BJ (cell line): ENCODE measurements at regions not wholly inside any gene's neighbourhood (a gene's known extent, or its start where the extent isn't known, plus 50 kb on each side); places are given as distances from the start of the nearest gene placed in this dataset.

Source experiments
- CTCF ChIA-PET: fragments of 350-600 bp; formaldehyde crosslinking; extraction: SDS; loops from one replicate; lab custom pipeline; 2021; ENCODE audit warnings: antibody characterized with exemption, inconsistent platforms; lab: Yijun Ruan, JAX
- POLR2A ChIA-PET: fragments of 300-600 bp; sonication (Branson Sonifier 250); formaldehyde crosslinking; extraction: SDS; loops from one replicate; lab custom pipeline; 2021; ENCODE audit warnings: antibody characterized with exemption; lab: Charles Lee
- DNase-seq: peaks from one replicate; pipeline ENCODE4 v3.0.0-alpha.2; 2011; ENCODE audit warnings: low read depth
- H3K27me3 ChIP-seq: 2 replicates; pipeline ENCODE4 v1.6.0; 2011; ENCODE audit warnings: low read length; ENCODE audit not compliant: control insufficient read depth, insufficient read depth
- H3K36me3 ChIP-seq: 2 replicates; pipeline ENCODE4 v1.5.1; 2011; ENCODE audit warnings: low read length; ENCODE audit not compliant: control insufficient read depth, insufficient read depth
- H3K4me3 ChIP-seq: 2 replicates; pipeline ENCODE4 v1.5.1; 2011; ENCODE audit warnings: low read depth, mild to moderate bottlenecking, control low read depth, low read length
- CTCF ChIP-seq: IDR thresholded peaks from 2 replicates; pipeline ENCODE4 v1.5.1; 2011; ENCODE audit warnings: low read depth, mild to moderate bottlenecking, control low read depth, inconsistent platforms, low read length, moderate library complexity; ENCODE audit not compliant: insufficient read depth

- POLR2A ChIA-PET: no interaction called here
Observed at GRCh38 chr3:145882436-145882835, 278.5 kb downstream of the PLOD2 start.

GRCh38 chr3:145889730-145890129, 271.3 kb downstream of the PLOD2 start:
- ChIA-PET POLR2A (no interaction called here), CTCF (no interaction called here)
- Histone ChIP-seq H3K27me3 (no peaks in the 10 kb centered on the region), H3K36me3 (no peaks in the 10 kb centered on the region), H3K4me3 (no peak overlapping the region)
- no peak for DNase-seq
- no peak for TF ChIP-seq CTCF

More at GRCh38 chr3:145882436-145882835, 278.5 kb downstream of the PLOD2 start:
- DNase-seq: no peak
- Histone ChIP-seq H3K36me3 (no peaks in the 10 kb centered on the region), H3K4me3 (no peak overlapping the region), H3K27me3 (no peaks in the 10 kb centered on the region)
- CTCF ChIA-PET: interaction anchor here (0.9 kb wide), 1 partner anchor 13 kb away, joined by 3 read pairs; no protein-coding TSS in a partner anchor
- no peak for TF ChIP-seq CTCF

GRCh38 chr3:145892869-145893268, 268.1 kb downstream of the PLOD2 start:
- Histone ChIP-seq H3K36me3 (no peaks in the 10 kb centered on the region), H3K4me3 (no peak overlapping the region), H3K27me3 (no peaks in the 10 kb centered on the region)
- POLR2A ChIA-PET: no interaction called here
- DNase-seq: no peak
- TF ChIP-seq CTCF: no peak
- CTCF ChIA-PET: no interaction called here

- no peak for TF ChIP-seq CTCF
- Histone ChIP-seq H3K27me3 (no peaks in the 10 kb centered on the region), H3K4me3 (no peak overlapping the region), H3K36me3 (no peaks in the 10 kb centered on the region)
- CTCF ChIA-PET: no interaction called here
- DNase-seq: no peak
- POLR2A ChIA-PET: no interaction called here
Observed at GRCh38 chr3:145893331-145893730, 267.7 kb downstream of the PLOD2 start.

- no peak overlapping the region for H3K4me3 ChIP-seq
Observed at GRCh38 chr3:145898487-145898886, 262.5 kb downstream of the PLOD2 start.

More at GRCh38 chr3:145898487-145898886, 262.5 kb downstream of the PLOD2 start:
- DNase-seq: no peak
- ChIA-PET POLR2A (no interaction called here), CTCF (no interaction called here)
- H3K27me3 ChIP-seq: no peaks in the 10 kb centered on the region
- H3K36me3 ChIP-seq: no peaks in the 10 kb centered on the region
- TF ChIP-seq CTCF: no peak
